Aorta (tissue), 5 donors: ENCODE measurements at regions not wholly inside any gene's neighbourhood (a gene's known extent, or its start where the extent isn't known, plus 50 kb on each side); places are given as distances from the start of the nearest gene placed in this dataset.

ENCODE experiments used
- ATAC-seq: fragments of 200-7000 bp; cut with Tn5 transposase; one replicate; pipeline ENCODE4 v1.9.1; 2022; ENCODE audit warnings: moderate library complexity; ENCODE audit not compliant: low FRiP score
- DNase-seq, 2 donors: peaks; one replicate each; pipeline ENCODE4 v3.0.0-alpha.2; 2020
- H3K27ac ChIP-seq, 2 donors: one replicate each; pipeline ENCODE4 v1.5.1; 2013; ENCODE audit warnings: low read length in 2 of 2, mild to moderate bottlenecking in 2 of 2, moderate library complexity in 2 of 2, control low read depth in 1 of 2, inconsistent platforms in 1 of 2, low read depth in 1 of 2
- H3K27me3 ChIP-seq, 2 donors: one replicate each; pipeline ENCODE4 v1.6.1; 2013; ENCODE audit warnings: control low read depth in 1 of 2, low read length in 1 of 2, mild to moderate bottlenecking in 1 of 2, moderate library complexity in 1 of 2; ENCODE audit not compliant: insufficient read depth in 2 of 2, control insufficient read depth in 1 of 2
- H3K36me3 ChIP-seq, 2 donors: one replicate each; pipeline ENCODE4 v1.6.1; 2013; ENCODE audit warnings: control low read depth in 1 of 2, low read length in 1 of 2, mild to moderate bottlenecking in 1 of 2; ENCODE audit not compliant: insufficient read depth in 2 of 2, control insufficient read depth in 1 of 2
- H3K4me1 ChIP-seq, 2 donors: one replicate each; pipeline ENCODE4 v1.6.1; 2013; ENCODE audit warnings: low read length in 2 of 2, control low read depth in 1 of 2, mild to moderate bottlenecking in 1 of 2, moderate library complexity in 1 of 2; ENCODE audit not compliant: insufficient read depth in 2 of 2, control insufficient read depth in 1 of 2
- H3K4me3 ChIP-seq, 2 donors: one replicate each; pipeline ENCODE4 v1.5.1; 2013; ENCODE audit warnings: low read length in 2 of 2, control low read depth in 1 of 2, mild to moderate bottlenecking in 1 of 2
- H3K9me3 ChIP-seq: one replicate; pipeline ENCODE4 v1.6.1; 2013; ENCODE audit warnings: mild to moderate bottlenecking, low read length; ENCODE audit not compliant: control insufficient read depth
- WGBS, 2 donors: extraction: QIAGEN DNeasy Blood & Tissue Kit; methylation state at CpG; one replicate each; pipeline ENCODE4 v1.1.7; 2013; 5-methylcytosine and 5-hydroxymethylcytosine counted together
- intact Hi-C, 2 donors: fragments of 100-400 bp; cut with DNase I; formaldehyde crosslinking; loops; one replicate each; pipeline versions ENCODE4 v1.14.2 to v1.15.0; 2022
- donor health status: healthy with polysubstance abuse.
- donor health status: Bipolar disorder and iron deficiency.
- donor health status: DM: no; HTN: no; CAD: no.
- donor health status: DM: no; HTN: no; CAD: no.
- donor health status: DM: yes; HTN: yes; CAD: no.

DNA sequence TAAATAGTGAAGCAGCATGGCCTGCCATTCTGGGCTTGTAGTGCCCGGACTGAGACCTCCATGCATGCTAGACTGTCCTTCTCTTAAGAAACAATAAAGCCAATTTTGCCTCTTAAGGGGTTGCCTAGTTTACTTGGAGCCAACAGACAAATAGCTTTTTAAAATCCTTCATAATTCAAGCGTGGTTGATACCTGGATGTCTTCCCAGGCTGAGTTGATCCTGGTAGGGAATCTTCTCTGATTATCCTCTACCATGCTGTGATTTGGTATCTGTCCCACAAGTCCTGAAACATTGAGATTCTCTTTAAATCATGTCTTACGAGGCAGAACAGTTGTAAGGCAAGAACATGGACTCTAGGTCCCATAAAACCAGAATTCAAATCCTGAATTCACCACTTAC lies 359.6 kb upstream of the CCL2 start:
- intact Hi-C loops = no loop called here
- DNase-seq = no peak
- 64 to 68% methylated on average over 3 of the region's 3 CpGs for WGBS, 2 donors
- H3K36me3 ChIP-seq = no peaks in the 10 kb centered on the region
- no peaks in the 10 kb centered on the region for H3K9me3 ChIP-seq
- ATAC-seq = no peak
- no peak overlapping the region for H3K4me3 ChIP-seq
- no peak overlapping the region for H3K27ac ChIP-seq
- no peaks in the 10 kb centered on the region for H3K27me3 ChIP-seq
- no peaks in the 10 kb centered on the region for H3K4me1 ChIP-seq

DNA sequence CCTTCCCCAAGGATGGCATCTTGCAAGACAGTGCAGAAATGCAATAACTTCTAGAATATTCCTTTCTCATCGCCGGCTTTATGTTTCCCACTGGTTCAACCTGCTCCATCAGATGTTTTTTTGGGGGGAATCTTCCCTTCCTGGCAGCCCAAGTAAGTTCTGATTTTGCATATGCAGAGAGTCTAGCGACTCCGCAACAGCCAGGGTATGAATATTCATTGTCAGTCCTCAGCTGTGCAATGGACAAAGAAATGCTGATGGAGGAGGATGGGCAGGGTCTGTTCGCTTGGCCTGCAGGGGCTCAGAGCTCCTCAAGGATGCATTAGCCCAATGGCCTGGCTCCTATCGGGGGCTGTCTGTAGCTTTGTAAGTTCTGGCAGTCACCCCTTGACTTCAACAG lies 358.8 kb upstream of the CCL2 start:
- H3K36me3 ChIP-seq = no peaks in the 10 kb centered on the region
- DNase-seq (no peak), ATAC-seq (no peak)
- no peak overlapping the region for H3K27ac ChIP-seq
- no peaks in the 10 kb centered on the region for H3K4me1 ChIP-seq
- no peaks in the 10 kb centered on the region for H3K27me3 ChIP-seq
- WGBS, 2 donors = 58% methylated on average over 6 of the region's 6 CpGs
- H3K4me3 ChIP-seq = no peak overlapping the region
- no peaks in the 10 kb centered on the region for H3K9me3 ChIP-seq
- intact Hi-C loops = no loop called here

DNA sequence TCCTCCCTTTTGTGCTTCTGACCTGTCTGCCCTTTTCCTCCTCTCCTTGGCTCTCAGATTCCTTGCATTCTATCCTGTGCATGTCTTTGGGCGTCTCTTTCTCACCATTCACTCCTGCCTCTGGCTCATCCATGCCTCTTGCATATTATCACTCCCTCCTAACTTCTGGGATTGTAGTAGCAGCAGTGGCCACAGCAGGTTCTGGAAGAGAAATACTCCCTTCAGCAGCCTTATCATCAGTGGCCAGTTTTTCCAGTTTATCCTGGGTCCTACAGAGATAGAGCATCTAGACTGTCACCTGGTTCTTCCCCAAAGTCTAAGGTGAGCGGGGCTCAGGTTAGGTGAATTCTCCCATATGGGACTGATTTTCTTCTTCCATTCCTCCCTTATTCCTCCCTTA lies 354.0 kb upstream of the CCL2 start:
- 69 to 70% methylated on average over 2 of the region's 2 CpGs for WGBS, 2 donors
- H3K27me3 ChIP-seq = peaks cover 0 to 4% of the 10 kb centered on the region in 2 donors
- no peaks in the 10 kb centered on the region for H3K36me3 ChIP-seq
- H3K27ac ChIP-seq = no peak overlapping the region
- no peak overlapping the region for H3K4me3 ChIP-seq
- no peak for DNase-seq
- H3K9me3 ChIP-seq = no peaks in the 10 kb centered on the region
- no peak for ATAC-seq
- intact Hi-C loops = no loop called here
- H3K4me1 ChIP-seq = no peaks in the 10 kb centered on the region

DNA sequence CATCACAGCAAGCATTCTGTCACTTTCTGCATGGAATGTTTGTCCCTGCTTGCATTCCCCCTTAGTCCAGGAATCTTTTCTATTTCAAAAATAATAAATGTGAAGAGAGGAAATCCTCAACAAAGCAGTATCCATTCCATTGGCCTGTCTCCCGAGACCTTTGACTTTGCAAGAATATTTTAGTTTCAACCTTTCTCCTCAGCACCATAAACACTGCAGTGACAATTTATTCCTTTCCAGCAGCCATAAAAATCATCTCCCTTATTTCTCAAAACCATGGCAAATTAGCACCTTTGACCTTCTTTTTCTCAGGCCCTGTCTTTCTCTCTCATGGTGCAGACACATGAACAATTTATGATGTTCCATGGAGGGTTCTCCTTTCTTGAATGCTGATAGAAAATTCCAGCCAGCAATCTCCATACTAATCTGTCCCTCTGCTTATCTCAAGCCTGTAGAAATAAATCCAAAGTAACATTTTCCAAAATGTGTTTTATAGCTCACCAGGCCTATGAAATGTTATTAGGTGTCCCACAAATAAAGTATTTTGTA lies 352.1 kb upstream of the CCL2 start:
- H3K4me3 ChIP-seq = no peak overlapping the region
- ATAC-seq = no peak
- peaks cover 0 to 4% of the 10 kb centered on the region in 2 donors for H3K27me3 ChIP-seq
- no peaks in the 10 kb centered on the region for H3K9me3 ChIP-seq
- DNase-seq = no peak
- no peaks in the 10 kb centered on the region for H3K36me3 ChIP-seq
- WGBS, 2 donors = 19 to 30% methylated on average over 1 of the region's 1 CpG
- no peaks in the 10 kb centered on the region for H3K4me1 ChIP-seq
- H3K27ac ChIP-seq = no peak overlapping the region
- intact Hi-C loops = no loop called here

DNA sequence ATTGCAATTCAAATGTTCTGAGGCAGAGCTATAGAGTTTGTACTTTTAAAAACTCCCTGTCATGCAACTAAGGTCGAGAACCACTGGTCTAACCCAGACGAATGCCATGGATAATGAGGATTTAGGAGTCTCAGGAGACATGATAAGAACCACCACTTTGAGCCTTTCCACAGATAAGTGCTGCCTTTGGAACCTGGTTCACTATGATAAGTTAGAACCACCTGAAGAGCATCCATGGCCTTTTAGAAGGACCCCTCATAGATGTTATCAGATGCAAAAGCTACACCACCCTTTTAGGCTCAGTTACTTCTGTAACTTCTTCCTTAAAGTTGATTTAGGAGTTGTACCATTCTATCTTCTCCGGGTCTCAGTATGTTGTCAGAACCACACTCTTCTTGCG lies 350.6 kb upstream of the CCL2 start:
- Histone ChIP-seq H3K9me3 (no peaks in the 10 kb centered on the region), H3K4me1 (no peaks in the 10 kb centered on the region), H3K4me3 (no peak overlapping the region), H3K36me3 (no peaks in the 10 kb centered on the region), H3K27me3 (peaks cover 0 to 4% of the 10 kb centered on the region in 2 donors), H3K27ac (no peak overlapping the region)
- 53 to 66% methylated on average over 4 of the region's 4 CpGs for WGBS, 2 donors
- DNase-seq (no peak), ATAC-seq (no peak)
- intact Hi-C loops = no loop called here

DNA sequence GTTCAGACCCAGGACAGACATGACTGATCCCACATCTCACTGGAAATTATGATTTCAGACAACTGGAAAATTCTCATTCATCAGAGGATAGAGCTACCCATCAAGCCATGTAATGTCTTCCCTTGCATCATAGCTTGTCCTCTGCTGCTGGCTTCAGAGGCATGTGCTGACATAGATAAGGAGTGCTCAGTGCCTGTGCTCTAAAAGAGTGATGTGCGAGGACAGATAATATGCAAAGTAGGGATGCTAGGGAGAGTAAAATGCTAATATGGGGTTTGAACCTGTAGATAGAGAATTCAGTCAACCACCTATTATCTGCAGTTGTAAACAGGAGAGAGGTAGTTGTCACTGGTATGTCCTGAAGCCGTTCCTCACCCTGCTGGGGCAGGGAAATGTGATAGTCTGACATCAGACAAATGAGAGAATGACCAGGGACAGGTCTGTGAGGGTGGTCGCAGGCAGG lies 349.7 kb upstream of the CCL2 start:
- H3K27me3 ChIP-seq = peaks cover 0 to 4% of the 10 kb centered on the region in 2 donors
- no peaks in the 10 kb centered on the region for H3K36me3 ChIP-seq
- no peaks in the 10 kb centered on the region for H3K9me3 ChIP-seq
- H3K4me1 ChIP-seq = no peaks in the 10 kb centered on the region
- WGBS, 2 donors = 59 to 62% methylated on average over 3 of the region's 3 CpGs
- DNase-seq (no peak), ATAC-seq (no peak)
- no peak overlapping the region for H3K4me3 ChIP-seq
- no peak overlapping the region for H3K27ac ChIP-seq
- intact Hi-C loops = no loop called here

DNA sequence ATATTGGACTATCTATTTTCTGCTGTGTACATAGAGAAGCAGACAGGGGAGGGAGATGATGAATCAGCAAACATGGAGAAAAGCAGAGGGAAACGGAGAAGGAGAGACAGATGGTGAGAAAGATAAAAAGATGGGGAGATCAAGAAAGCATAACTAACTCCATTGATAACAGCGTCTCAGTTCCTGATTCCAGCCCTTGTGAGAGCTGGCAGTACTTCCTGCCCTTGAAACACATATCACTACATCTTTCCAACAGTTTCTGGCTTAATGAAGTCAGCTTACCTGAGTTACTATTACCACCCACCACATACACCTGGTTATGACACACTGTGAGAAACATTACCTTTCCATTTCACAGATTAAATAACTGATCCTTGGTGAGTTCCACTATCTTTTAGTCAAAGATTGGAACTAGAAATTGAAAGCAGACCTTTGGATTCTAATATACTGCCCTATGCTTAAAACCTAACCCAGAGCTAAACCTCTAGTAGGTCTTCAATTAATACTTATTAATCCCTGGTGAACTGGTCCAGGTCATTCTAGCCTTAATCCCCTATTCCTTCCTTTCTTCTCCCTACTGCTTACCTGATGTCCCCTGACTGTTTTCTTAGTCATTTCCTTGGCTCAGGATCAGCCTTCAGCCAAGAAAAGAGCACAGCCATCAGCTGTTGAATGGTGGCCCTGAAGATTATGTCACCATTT lies 346.6 kb upstream of the CCL2 start:
- Histone ChIP-seq H3K9me3 (no peaks in the 10 kb centered on the region), H3K36me3 (no peaks in the 10 kb centered on the region), H3K4me1 (no peaks in the 10 kb centered on the region), H3K4me3 (no peak overlapping the region), H3K27ac (no peak overlapping the region), H3K27me3 (no peaks in the 10 kb centered on the region)
- ATAC-seq (no peak), DNase-seq (no peak)
- WGBS, 2 donors = 47 to 64% methylated on average over 2 of the region's 2 CpGs
- intact Hi-C loops = no loop called here

GRCh38 chr17:33910200-33910857 lies 344.8 kb upstream of the CCL2 start:
- Histone ChIP-seq H3K27ac (no peak overlapping the region), H3K4me1 (no peaks in the 10 kb centered on the region), H3K27me3 (no peaks in the 10 kb centered on the region), H3K36me3 (no peaks in the 10 kb centered on the region), H3K4me3 (no peak overlapping the region), H3K9me3 (no peaks in the 10 kb centered on the region)
- WGBS, 2 donors = 80 to 89% methylated on average over 2 of the region's 2 CpGs
- ATAC-seq = no peak
- no peak for DNase-seq
- intact Hi-C loops = no loop called here

DNA sequence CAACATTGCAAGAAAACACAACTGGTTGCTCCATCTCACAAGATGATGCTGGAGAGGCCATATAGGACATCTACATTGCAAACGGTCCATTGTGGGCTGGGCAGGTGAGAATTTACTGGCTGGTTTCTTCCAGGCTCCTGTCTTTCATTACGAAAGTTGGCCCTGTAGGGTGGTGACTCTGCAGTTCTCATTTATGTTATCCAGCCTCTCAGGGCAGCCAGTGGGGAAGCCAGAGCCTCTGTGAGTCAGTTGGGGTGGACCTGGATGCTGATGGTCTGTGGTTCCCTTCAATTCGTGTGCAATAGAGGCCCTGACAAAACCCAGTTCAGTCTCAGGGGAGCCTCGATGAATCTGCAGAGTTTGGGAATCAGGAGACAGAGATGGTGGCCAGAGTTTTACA lies 341.0 kb upstream of the CCL2 start:
- Histone ChIP-seq H3K27me3 (no peaks in the 10 kb centered on the region), H3K36me3 (no peaks in the 10 kb centered on the region), H3K9me3 (no peaks in the 10 kb centered on the region), H3K4me3 (no peak overlapping the region), H3K27ac (no peak overlapping the region), H3K4me1 (no peaks in the 10 kb centered on the region)
- no peak for ATAC-seq
- 70 to 73% methylated on average over 4 of the region's 4 CpGs for WGBS, 2 donors
- no peak for DNase-seq
- intact Hi-C loops = no loop called here
